Fibroblast of skin of back (primary cell): ENCODE measurements at regions not wholly inside any gene's neighbourhood (a gene's known extent, or its start where the extent isn't known, plus 50 kb on each side); places are given as distances from the start of the nearest gene placed in this dataset.
"Not testable (repeated sequence)": the region's sequence is repeated elsewhere in the genome, so short reads cannot be mapped to it uniquely, and the experiment has no call there.

Source experiments
- DNase-seq: peaks from one replicate; pipeline ENCODE4 v3.0.0-alpha.2; 2013

GRCh38 chr10:65196111-65196510 lies 1674.9 kb downstream of the REEP3 start:
- DNase-seq, result no peak

DNA sequence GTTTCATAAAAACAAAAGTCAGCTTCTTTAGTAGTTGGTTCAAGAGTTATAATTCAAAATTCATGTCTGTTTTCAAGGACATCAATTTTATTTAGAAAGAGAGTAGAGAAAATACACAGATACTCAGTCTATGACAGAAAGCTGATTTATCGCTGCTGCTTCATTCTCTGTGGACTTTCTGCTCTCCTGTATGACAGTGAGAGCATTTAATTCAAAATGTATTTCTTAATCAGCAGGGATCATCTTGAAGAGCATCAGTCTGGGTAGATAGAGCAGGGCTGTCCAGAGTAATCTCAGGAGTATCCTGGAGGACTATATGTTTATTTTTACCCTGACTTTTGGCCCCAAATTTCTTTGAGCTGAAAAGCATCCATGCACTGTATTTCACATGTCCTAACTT lies 1676.7 kb downstream of the REEP3 start:
- DNase-seq, result no peak

- DNase-seq, result no peak
Observed at GRCh38 chr10:65201491-65201890, 1680.3 kb downstream of the REEP3 start.

DNA sequence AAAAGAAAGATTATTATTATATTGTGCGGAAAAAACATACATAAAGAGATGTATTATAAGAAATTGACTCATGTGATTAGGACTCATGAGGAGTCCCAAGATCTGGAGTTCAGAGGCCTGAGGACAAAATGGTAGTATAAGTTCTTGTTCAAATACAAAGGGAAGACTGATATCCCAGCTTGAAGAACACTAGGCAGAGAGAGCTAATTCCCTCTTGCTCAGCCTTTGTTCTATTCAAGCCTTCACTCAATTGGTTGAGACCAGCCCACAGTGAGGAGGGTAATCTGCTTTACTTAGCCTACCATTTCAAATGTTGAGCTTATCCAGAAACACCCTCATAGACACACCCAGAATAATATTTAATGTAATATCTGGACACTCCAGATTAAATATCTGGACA lies 1683.8 kb downstream of the REEP3 start:
- no peak for DNase-seq

DNA sequence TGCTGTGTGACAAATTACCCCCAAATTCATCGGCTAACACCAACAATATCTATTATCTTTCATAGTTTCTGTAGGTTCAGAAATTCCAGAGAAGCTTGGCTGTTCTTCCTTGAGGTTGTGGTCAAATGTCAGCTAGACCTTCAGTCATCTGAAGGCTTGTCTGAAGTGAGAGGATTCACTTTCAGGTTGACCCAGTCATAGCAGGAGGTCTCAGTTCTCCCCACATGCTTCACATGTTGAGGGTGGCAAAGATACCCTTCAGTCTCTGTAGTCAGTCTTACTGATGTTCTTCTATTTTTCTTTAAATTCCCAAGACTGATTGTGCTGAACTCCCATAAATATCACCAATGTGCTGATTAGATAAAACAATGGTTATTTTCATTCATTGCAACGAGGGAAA lies 1692.0 kb downstream of the REEP3 start:
- no peak for DNase-seq

- no peak for DNase-seq
Observed at GRCh38 chr10:65219444-65219843, 1698.2 kb downstream of the REEP3 start.

DNA sequence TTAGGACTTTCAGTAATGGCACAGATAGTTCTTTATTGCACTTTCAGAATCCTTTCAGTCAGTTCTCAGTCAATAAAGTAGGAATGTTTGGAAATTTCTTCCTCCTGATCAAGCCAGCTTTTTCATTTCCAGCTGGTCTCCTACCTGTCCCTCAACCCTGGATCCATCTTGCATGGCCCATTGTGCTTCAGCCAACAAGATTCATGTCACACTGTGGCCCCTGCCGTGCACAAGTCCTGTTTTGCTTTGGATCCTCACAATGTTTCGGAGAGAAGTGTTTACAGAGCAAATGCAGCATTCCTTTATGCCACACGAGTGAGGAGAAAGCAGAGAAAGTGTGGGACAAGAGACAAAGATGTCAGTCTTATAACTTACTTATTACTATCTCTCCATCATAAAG lies 1694.7 kb upstream of the LRRTM3 start:
- DNase-seq, result no peak

DNA sequence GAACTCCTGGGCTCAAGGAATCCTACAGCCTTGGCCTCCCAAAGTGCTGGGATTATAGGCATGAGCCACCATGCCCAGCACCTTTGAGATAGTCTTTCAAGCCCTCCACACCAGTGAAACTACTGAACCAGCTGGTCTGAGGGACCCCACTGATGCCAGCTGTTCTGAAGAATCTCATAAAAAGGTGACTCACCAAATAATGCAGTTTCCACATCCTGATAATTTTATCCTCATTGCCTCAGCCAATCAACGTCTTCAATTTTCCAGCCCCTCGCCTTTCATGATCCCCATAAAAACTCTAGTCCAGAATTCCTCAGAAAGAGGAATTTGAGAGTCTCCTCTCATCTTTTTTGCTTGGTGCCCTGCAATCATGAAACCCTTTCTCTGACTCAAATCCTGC lies 1691.6 kb upstream of the LRRTM3 start:
- DNase-seq, result no peak

GRCh38 chr10:65235266-65235665 lies 1690.6 kb upstream of the LRRTM3 start:
- DNase-seq, result no peak

DNA sequence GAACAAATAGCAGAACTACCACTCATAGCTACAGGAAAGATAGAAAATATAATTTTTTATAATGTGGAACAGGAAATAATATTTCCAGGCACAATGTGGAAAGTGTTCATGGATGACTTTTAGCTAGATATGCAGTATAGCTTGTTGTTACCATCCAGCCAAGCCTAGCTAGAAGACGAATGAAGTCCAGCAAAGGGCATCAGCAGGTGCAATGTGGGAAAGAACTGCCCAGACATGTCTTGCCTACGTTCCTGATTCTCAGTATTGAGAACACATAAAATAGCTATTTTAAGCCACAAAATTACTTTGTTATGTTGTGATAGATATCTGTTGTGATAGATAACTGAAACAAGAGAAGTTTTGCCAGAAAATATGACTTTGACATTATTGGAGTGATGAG lies 1690.0 kb upstream of the LRRTM3 start:
- DNase-seq, result no peak

DNA sequence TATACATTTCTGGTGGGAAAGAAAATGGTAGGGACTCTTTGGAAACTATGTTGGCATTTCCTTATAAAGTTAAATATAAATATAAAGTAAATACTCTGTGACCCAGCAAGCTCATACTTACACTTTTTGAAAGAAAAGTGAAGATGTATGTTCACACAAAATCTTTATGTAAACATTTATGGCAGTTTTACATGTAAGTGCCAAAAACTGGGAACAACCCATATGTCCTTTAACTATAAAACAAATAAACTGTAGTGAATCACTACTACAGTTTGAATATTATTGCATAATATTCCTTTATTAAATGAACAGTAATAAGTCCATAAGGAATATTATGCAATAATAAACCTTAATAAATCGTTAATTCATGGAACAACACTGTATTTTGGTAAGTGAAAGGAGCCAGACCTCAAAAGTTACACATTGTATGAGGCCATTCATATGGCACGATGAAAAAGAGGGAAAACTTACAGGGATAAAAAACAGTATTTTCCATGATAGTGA lies 1660.3 kb upstream of the LRRTM3 start:
- no peak for DNase-seq

- DNase-seq, result not testable (repeated sequence)
Observed at GRCh38 chr10:65269551-65269950, 1656.3 kb upstream of the LRRTM3 start.

DNA sequence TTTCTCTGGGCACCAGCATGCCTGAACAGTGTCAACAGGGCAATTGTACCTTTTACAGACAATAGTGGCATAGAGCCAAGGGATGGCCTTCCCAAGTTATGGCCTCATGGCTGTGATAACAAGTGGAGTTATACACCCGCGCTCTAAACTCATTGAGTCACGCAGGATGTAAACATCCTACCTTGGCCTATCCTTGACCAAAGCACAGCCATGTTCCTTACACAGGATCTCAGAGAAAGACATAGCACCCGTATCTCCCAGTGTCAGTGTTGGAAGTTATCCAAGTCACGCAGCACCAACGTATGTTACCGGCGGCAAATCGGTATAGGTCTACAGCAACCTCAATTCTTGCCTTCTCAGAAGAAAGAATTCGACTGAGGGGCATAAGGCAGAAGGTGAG lies 1654.9 kb upstream of the LRRTM3 start:
- DNase-seq, result no peak

GRCh38 chr10:65273115-65273514 lies 1652.7 kb upstream of the LRRTM3 start:
- DNase-seq, result no peak

- no peak for DNase-seq
Observed at GRCh38 chr10:65275296-65275695, 1650.5 kb upstream of the LRRTM3 start.

- DNase-seq, result no peak
Observed at GRCh38 chr10:65284495-65285041, 1641.3 kb upstream of the LRRTM3 start.

DNA sequence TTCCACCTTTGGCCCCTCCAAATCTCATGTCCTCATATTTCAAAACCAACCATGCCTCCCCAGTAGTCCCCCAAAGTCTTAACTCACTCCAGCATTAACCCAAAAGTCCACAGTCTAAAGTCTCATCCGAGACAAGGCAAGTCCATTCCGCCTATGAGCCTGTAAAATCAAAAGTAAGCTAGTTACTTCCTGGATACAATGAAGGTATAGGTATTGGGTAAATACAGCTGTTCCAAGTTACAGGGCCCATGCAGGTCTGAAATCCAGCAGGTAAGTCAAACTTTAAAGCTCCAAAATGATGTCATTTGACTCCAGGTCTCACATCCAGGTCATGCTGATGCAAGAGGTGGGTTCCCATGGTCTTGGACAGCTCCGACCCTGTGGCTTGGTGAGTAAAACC lies 1640.1 kb upstream of the LRRTM3 start:
- DNase-seq, result not testable (repeated sequence)

DNA sequence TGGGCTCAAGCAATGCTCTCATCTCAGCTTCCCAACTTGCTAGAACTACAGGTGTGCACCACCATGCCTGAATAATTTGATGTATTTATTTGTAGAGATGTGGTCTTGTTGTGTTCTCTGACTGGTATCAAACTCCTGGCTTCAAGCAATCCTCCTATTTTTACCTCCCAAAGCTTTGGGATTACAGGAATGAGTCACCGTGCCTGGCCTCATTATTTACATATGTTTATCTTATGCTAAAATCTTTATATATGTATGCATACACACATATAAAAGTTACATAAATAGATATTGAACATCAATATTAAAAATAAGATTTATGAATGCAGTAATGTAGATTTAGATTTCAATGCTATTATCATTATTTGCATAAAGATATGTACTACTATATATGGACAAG lies 1634.5 kb upstream of the LRRTM3 start:
- peak; percentile 2 for DNase-seq

GRCh38 chr10:65292551-65292950 lies 1633.3 kb upstream of the LRRTM3 start:
- DNase-seq, result no peak

GRCh38 chr10:65294329-65294728 lies 1631.5 kb upstream of the LRRTM3 start:
- peak; percentile 52 for DNase-seq

DNA sequence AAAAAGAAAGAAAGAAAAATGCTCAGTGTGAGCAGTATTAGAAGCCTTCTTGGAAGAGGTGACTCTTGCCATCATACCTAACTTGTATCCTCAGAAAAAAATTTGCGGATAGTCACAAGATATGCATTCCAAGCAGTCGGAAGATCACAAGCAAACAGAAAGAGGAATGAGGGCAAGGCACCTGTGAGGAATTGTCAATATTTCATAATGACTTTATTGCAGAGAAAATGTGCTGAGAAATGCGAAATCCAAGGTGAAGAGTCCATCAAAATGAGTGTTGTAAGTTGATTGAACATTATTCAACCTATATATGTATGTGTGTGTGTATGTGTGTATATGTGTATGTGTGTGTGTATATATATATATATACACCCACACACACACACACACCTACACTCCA lies 1624.7 kb upstream of the LRRTM3 start:
- no peak for DNase-seq

DNA sequence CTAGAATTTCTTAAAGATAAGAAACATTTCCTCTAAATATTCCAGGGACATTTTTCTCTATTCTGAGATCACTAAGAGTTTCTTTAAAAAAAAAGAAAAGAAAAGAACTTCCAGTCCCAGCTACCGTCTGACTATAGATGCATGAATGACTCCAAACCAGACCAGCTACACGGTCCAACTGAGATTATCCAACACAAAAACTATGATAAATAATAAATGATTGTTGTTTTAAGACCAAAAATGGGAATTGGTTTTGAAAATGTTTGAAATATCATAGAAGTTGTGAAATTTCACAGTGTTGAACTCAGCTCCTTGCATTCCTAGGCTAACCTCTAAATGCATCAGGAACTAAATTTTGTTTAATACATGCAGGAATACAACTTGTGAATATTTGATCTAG lies 1619.6 kb upstream of the LRRTM3 start:
- no peak for DNase-seq

DNA sequence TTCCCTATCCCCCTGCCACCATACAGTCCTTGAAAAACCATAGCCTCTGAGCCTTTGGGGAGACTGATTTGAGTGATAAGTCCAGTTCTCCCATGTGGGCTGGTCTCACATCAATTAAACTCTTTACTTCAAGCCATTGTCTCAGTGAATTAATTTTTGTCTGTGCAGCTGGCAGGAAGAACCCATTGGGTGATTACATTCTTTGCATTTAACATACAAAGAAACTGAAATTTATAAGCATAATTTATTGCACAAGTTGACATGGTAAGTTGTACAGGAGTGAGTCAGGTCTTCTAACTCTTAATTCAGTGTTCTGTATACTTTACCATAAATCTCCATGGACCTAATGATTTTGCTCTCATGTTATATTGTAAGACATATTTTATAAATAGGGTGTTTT lies 1613.0 kb upstream of the LRRTM3 start:
- DNase-seq, result no peak

- DNase-seq, result peak; percentile 12
Observed at GRCh38 chr10:65313406-65313805, 1612.4 kb upstream of the LRRTM3 start.

- DNase-seq, result no peak
Observed at GRCh38 chr10:65314253-65314652, 1611.6 kb upstream of the LRRTM3 start.
